Astrocyte (in vitro differentiated cells and primary cell): ENCODE measurements at regions not wholly inside any gene's neighbourhood (a gene's known extent, or its start where the extent isn't known, plus 50 kb on each side); places are given as distances from the start of the nearest gene placed in this dataset.

Source experiments
- DNase-seq: peaks from one replicate; pipeline ENCODE4 v3.0.0-alpha.2; 2010; ENCODE audit warnings: low read depth
- FAIRE-seq: peaks from 2 replicates; lab custom pipeline; 2011; peaks lifted over from hg19 to GRCh38; lab: Jason Lieb, UNC
- H2AFZ ChIP-seq: 2 replicates; pipeline ENCODE4 v1.6.0; 2012; ENCODE audit warnings: low read depth, low read length, inconsistent platforms
- H3K27ac ChIP-seq: 2 replicates; pipeline ENCODE4 v1.5.1; 2011; ENCODE audit warnings: low read depth, low read length, inconsistent platforms
- H3K27me3 ChIP-seq: 2 replicates; pipeline ENCODE4 v1.6.0; 2011; ENCODE audit warnings: low read length, inconsistent platforms; ENCODE audit not compliant: insufficient read depth
- H3K36me3 ChIP-seq: 2 replicates; pipeline ENCODE4 v1.5.1; 2011; ENCODE audit warnings: low read length, inconsistent platforms; ENCODE audit not compliant: insufficient read depth
- H3K4me1 ChIP-seq: 2 replicates; pipeline ENCODE4 v1.5.1; 2011; ENCODE audit warnings: low read length, inconsistent platforms; ENCODE audit not compliant: insufficient read depth
- H3K4me2 ChIP-seq: 2 replicates; pipeline ENCODE4 v1.6.0; 2012; ENCODE audit warnings: low read length, inconsistent platforms
- H3K4me3 ChIP-seq: 2 replicates; pipeline ENCODE4 v1.5.1; 2011; ENCODE audit warnings: low read depth, mild to moderate bottlenecking, low read length, inconsistent platforms; ENCODE audit not compliant: insufficient read depth
- H3K79me2 ChIP-seq: 2 replicates; pipeline ENCODE4 v1.6.0; 2012; ENCODE audit warnings: mild to moderate bottlenecking, low read length, inconsistent platforms; ENCODE audit not compliant: insufficient read depth
- H3K9ac ChIP-seq: 2 replicates; pipeline ENCODE4 v1.6.0; 2012; ENCODE audit warnings: mild to moderate bottlenecking, low read length, inconsistent platforms
- H3K9me3 ChIP-seq: 2 replicates; pipeline ENCODE4 v1.5.1; 2012; ENCODE audit warnings: low read depth, mild to moderate bottlenecking, low read length, inconsistent platforms; ENCODE audit not compliant: insufficient read depth
- H4K20me1 ChIP-seq: 2 replicates; pipeline ENCODE4 v1.6.0; 2012; ENCODE audit warnings: low read length, inconsistent platforms; ENCODE audit not compliant: insufficient read depth
- H3K27ac Mint-ChIP-seq: one replicate; pipeline ENCODE4 v1.8.0; 2021; ENCODE audit warnings: mild to moderate bottlenecking, mixed read lengths; ENCODE audit not compliant: unreplicated experiment
- H3K27me3 Mint-ChIP-seq: one replicate; pipeline ENCODE4 v1.8.0; 2021; ENCODE audit warnings: low read depth, mixed read lengths; ENCODE audit not compliant: unreplicated experiment
- H3K36me3 Mint-ChIP-seq: one replicate; pipeline ENCODE4 v1.8.0; 2021; ENCODE audit warnings: low read depth, mixed read lengths; ENCODE audit not compliant: unreplicated experiment
- H3K4me1 Mint-ChIP-seq: one replicate; pipeline ENCODE4 v1.8.0; 2021; ENCODE audit warnings: low read depth, mixed read lengths; ENCODE audit not compliant: unreplicated experiment
- H3K4me3 Mint-ChIP-seq: one replicate; pipeline ENCODE4 v1.8.0; 2021; ENCODE audit warnings: mild to moderate bottlenecking, moderate library complexity, mixed read lengths; ENCODE audit not compliant: unreplicated experiment
- H3K9me3 Mint-ChIP-seq: one replicate; pipeline ENCODE4 v1.8.0; 2021; ENCODE audit warnings: mild to moderate bottlenecking, mixed read lengths; ENCODE audit not compliant: unreplicated experiment
- EZH2 ChIP-seq: IDR thresholded peaks from 2 replicates; pipeline ENCODE4 v1.6.1; 2012; ENCODE audit warnings: mild to moderate bottlenecking, low read length, inconsistent platforms; ENCODE audit not compliant: insufficient read depth
- TF ChIP-seq, protein P1 (sequence below): IDR thresholded peaks from 2 replicates; pipeline ENCODE4 v1.5.1; 2011; ENCODE audit warnings: low read depth, mild to moderate bottlenecking, inconsistent platforms, low read length, moderate library complexity; ENCODE audit not compliant: insufficient read depth

DNA sequence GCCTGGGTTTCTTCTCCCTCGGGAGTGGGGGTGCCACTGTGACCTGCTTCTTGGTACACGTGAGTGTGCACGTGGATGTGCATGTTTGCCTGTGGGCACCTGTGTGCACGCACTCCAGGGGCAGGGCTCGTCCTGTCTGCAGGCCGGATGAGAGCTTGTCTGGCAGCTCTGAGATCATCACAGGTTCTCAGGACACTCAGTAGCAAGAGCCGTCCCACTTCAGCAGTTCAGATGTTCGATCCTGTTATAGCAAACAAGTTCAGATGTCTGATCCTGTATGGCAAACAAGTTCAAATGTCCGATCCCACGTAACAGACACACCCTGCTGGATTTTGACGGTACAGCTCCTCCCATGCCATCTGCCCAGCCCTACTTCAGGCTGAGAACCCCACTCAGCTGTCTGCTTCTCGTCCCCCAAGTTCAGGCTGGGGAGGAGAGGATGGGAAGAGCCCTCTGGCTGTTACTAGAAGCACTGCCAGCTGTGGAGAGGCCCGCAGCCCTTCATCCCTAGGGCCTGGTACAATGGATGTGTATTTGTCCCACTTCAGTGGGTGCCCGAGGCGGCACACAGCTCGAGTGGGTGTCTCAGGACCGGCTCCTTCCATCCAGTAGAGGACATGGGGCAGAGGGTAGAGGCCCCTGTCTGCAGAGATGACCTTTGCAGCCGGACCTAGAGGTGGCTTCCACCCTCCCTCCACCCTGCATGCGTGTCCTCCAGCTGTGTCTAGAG, 1126.9 kb downstream of the BRD1 start:
- no peaks in the 10 kb centered on the region for H3K79me2 ChIP-seq
- FAIRE-seq = no peak
- Mint-ChIP-seq H3K4me3 (no peak overlapping the region), H3K27ac (no peak overlapping the region), H3K9me3 (no peaks in the 10 kb centered on the region), H3K36me3 (no peaks in the 10 kb centered on the region), H3K27me3 (peaks cover 18% of the 10 kb centered on the region), H3K4me1 (peaks cover under 1% of the 10 kb centered on the region)
- no peaks in the 10 kb centered on the region for H3K9me3 ChIP-seq
- no peak overlapping the region for H3K9ac ChIP-seq
- H4K20me1 ChIP-seq = peaks cover 6% of the 10 kb centered on the region
- DNase-seq = no peak
- no peak overlapping the region for H3K27ac ChIP-seq
- H3K27me3 ChIP-seq = no peaks in the 10 kb centered on the region
- no peak overlapping the region for H2AFZ ChIP-seq
- no peak overlapping the region for H3K4me3 ChIP-seq
- H3K4me1 ChIP-seq = no peaks in the 10 kb centered on the region
- H3K36me3 ChIP-seq = no peaks in the 10 kb centered on the region
- TF ChIP-seq, protein P1, sequence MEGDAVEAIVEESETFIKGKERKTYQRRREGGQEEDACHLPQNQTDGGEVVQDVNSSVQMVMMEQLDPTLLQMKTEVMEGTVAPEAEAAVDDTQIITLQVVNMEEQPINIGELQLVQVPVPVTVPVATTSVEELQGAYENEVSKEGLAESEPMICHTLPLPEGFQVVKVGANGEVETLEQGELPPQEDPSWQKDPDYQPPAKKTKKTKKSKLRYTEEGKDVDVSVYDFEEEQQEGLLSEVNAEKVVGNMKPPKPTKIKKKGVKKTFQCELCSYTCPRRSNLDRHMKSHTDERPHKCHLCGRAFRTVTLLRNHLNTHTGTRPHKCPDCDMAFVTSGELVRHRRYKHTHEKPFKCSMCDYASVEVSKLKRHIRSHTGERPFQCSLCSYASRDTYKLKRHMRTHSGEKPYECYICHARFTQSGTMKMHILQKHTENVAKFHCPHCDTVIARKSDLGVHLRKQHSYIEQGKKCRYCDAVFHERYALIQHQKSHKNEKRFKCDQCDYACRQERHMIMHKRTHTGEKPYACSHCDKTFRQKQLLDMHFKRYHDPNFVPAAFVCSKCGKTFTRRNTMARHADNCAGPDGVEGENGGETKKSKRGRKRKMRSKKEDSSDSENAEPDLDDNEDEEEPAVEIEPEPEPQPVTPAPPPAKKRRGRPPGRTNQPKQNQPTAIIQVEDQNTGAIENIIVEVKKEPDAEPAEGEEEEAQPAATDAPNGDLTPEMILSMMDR = no peak
- H3K4me2 ChIP-seq = no peak overlapping the region

DNA sequence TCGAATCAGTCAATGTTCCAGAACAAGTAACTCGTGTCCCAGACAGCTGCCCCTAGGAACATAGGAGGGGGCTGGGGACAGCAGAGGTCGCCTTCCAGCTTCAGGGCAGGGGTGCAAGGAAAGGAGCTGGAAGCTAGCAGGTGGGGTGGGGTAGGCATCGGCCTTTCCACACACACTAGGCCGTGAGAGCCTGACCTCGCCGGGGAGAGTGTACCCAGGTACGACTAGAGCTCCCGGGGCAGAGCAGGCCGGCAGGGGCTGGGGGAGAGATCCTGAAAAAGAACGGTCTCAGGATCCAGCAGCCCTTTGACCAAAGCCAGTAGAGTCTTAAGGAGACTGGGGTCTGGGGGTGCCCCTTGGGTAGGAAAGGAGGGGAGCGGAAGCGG, 1127.5 kb downstream of the BRD1 start:
- no peaks in the 10 kb centered on the region for H3K9me3 ChIP-seq
- no peaks in the 10 kb centered on the region for H3K9me3 Mint-ChIP-seq
- peaks cover 6% of the 10 kb centered on the region for H4K20me1 ChIP-seq
- H3K4me1 Mint-ChIP-seq = peaks cover 6% of the 10 kb centered on the region
- H3K27me3 Mint-ChIP-seq = peaks cover 16% of the 10 kb centered on the region
- no peaks in the 10 kb centered on the region for H3K36me3 Mint-ChIP-seq
- H3K4me3 Mint-ChIP-seq = no peak overlapping the region
- no peak for DNase-seq
- no peak for FAIRE-seq
- no peak overlapping the region for H3K9ac ChIP-seq
- no peaks in the 10 kb centered on the region for H3K36me3 ChIP-seq
- H2AFZ ChIP-seq = no peak overlapping the region
- no peaks in the 10 kb centered on the region for H3K79me2 ChIP-seq
- TF ChIP-seq, protein P1 = no peak
- TF ChIP-seq EZH2 = no peak
- no peak overlapping the region for H3K27ac Mint-ChIP-seq
- no peak overlapping the region for H3K4me2 ChIP-seq
- no peaks in the 10 kb centered on the region for H3K4me1 ChIP-seq
- no peaks in the 10 kb centered on the region for H3K27me3 ChIP-seq
- no peak overlapping the region for H3K4me3 ChIP-seq
- H3K27ac ChIP-seq = no peak overlapping the region

DNA sequence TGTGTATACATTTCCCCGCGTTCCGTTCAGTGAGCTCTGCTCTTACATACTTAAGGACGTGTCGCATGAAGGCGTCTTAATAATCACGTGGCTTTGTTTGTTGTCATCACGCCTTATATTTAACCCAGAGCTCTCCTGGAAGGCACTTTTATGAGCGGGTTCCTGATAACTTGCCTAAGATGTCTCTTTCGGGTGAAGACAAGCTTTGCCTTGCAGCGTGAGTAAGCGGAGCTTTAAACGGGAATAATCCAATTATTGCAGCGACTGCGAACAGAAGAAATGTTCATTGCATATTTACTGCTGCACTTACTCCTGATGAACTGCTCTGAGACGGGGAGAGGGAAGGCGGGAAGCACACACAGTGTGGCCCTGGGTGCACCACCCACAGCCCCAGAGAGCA, 1128.2 kb downstream of the BRD1 start:
- no peak overlapping the region for H3K4me3 Mint-ChIP-seq
- no peaks in the 10 kb centered on the region for H3K27me3 ChIP-seq

More for the DNA sequence above, 1128.2 kb downstream of the BRD1 start:
- Histone ChIP-seq H2AFZ (no peak overlapping the region), H3K4me2 (no peak overlapping the region), H3K9ac (no peak overlapping the region), H3K4me3 (no peak overlapping the region), H3K4me1 (peaks cover 3% of the 10 kb centered on the region), H4K20me1 (peaks cover 6% of the 10 kb centered on the region), H3K36me3 (no peaks in the 10 kb centered on the region), H3K79me2 (no peaks in the 10 kb centered on the region), H3K27ac (no peak overlapping the region), H3K9me3 (no peaks in the 10 kb centered on the region)
- H3K4me1 Mint-ChIP-seq = peaks cover 9% of the 10 kb centered on the region
- peaks cover 12% of the 10 kb centered on the region for H3K27me3 Mint-ChIP-seq
- H3K9me3 Mint-ChIP-seq = no peaks in the 10 kb centered on the region
- DNase-seq = no peak
- TF ChIP-seq EZH2 = no peak
- TF ChIP-seq, protein P1 = no peak
- FAIRE-seq = no peak
- H3K27ac Mint-ChIP-seq = no peak overlapping the region
- H3K36me3 Mint-ChIP-seq = no peaks in the 10 kb centered on the region
